SHP77 treated with DMSO at 0.1 percent for 48 hours (cell line): ENCODE measurements at regions not wholly inside any gene's neighbourhood (a gene's known extent, or its start where the extent isn't known, plus 50 kb on each side); places are given as distances from the start of the nearest gene placed in this dataset.

Experiments
- DNase-seq: peaks from one replicate; lab custom pipeline; 2025; lab: John Stamatoyannopoulos, UW

- DNase-seq, result no peak
Measured at GRCh38 chr4:166491635-166492034, 618.6 kb downstream of the TLL1 start.

GRCh38 chr4:166493924-166494345, 620.9 kb downstream of the TLL1 start:
- DNase-seq, result no peak

GRCh38 chr4:166498546-166498945, 625.5 kb downstream of the TLL1 start:
- no peak for DNase-seq

- no peak for DNase-seq
Measured at GRCh38 chr4:166499820-166500219, 626.8 kb downstream of the TLL1 start.

- peak; percentile 21 for DNase-seq
Measured at GRCh38 chr4:166501941-166502382, 628.9 kb downstream of the TLL1 start.

- no peak for DNase-seq
Measured at GRCh38 chr4:166502660-166503059, 629.6 kb downstream of the TLL1 start.

GRCh38 chr4:166506051-166506450, 633.0 kb downstream of the TLL1 start:
- DNase-seq, result no peak

GRCh38 chr4:166512267-166512666, 639.2 kb downstream of the TLL1 start:
- DNase-seq, result no peak

- no peak for DNase-seq
Measured at GRCh38 chr4:166518315-166518714, 645.3 kb downstream of the TLL1 start.

- peak; percentile 91 for DNase-seq
Measured at GRCh38 chr4:166518776-166519175, 645.7 kb downstream of the TLL1 start.

- no peak for DNase-seq
Measured at GRCh38 chr4:166519774-166520173, 646.7 kb downstream of the TLL1 start.

GRCh38 chr4:166527500-166527899, 654.5 kb downstream of the TLL1 start:
- no peak for DNase-seq

- no peak for DNase-seq
Measured at GRCh38 chr4:166531703-166532102, 658.7 kb downstream of the TLL1 start.

- no peak for DNase-seq
Measured at GRCh38 chr4:166535865-166536264, 662.8 kb downstream of the TLL1 start.

GRCh38 chr4:166538491-166539005, 665.5 kb downstream of the TLL1 start:
- DNase-seq, result no peak

GRCh38 chr4:166546009-166546408, 673.0 kb downstream of the TLL1 start:
- no peak for DNase-seq

- no peak for DNase-seq
Measured at GRCh38 chr4:166577639-166578038, 656.7 kb downstream of the SPOCK3 start.

GRCh38 chr4:166585491-166585890, 648.8 kb downstream of the SPOCK3 start:
- DNase-seq, result no peak

- peak; percentile 23 for DNase-seq
Measured at GRCh38 chr4:166594326-166594946, 639.9 kb downstream of the SPOCK3 start.

GRCh38 chr4:166600264-166600663, 634.0 kb downstream of the SPOCK3 start:
- DNase-seq, result no peak

GRCh38 chr4:166602068-166602467, 632.2 kb downstream of the SPOCK3 start:
- DNase-seq, result no peak

- DNase-seq, result no peak
Measured at GRCh38 chr4:166622425-166622977, 611.8 kb downstream of the SPOCK3 start.

GRCh38 chr4:166625018-166625637, 609.2 kb downstream of the SPOCK3 start:
- DNase-seq, result no peak
